A549 (cell line): ENCODE measurements at regions not wholly inside any gene's neighbourhood (a gene's known extent, or its start where the extent isn't known, plus 50 kb on each side); places are given as distances from the start of the nearest gene placed in this dataset.

Source experiments
- ATAC-seq, 2 experiments: fragments of 200-7000 bp in 1 of 2; fragments of >200 bp in 1 of 2; cut with Nextera tagmentation in 1 of 2; cut with Tn5 transposase in 1 of 2; 3 replicates each; pipeline versions ENCODE4 v1.8.0 to v1.9.1; 2018 to 2020; ENCODE audit warnings: mild to moderate bottlenecking in 1 of 2, moderate library complexity in 1 of 2
- CTCF ChIA-PET: fragments of 300-600 bp; sonication (Branson Sonifier 250); formaldehyde crosslinking; extraction: SDS; loops from one replicate; lab custom pipeline; 2021; ENCODE audit warnings: antibody characterized with exemption, inconsistent platforms; lab: Yijun Ruan, JAX
- POLR2A ChIA-PET: fragments of 350-600 bp; formaldehyde crosslinking; extraction: SDS; loops from one replicate; lab custom pipeline; 2021; ENCODE audit warnings: antibody characterized with exemption, inconsistent platforms; lab: Yijun Ruan, JAX
- DNase-seq, 2 experiments: peaks; one replicate each; pipeline versions ENCODE4 v3.0.0 to v3.0.0-alpha.2; 2011 to 2016; ENCODE audit warnings: low read depth in 1 of 2, low spot score in 1 of 2
- FAIRE-seq: peaks from 2 replicates; lab custom pipeline; 2011; peaks lifted over from hg19 to GRCh38; lab: Jason Lieb, UNC
- H3K27ac ChIP-seq, 2 experiments: fragments of >200 bp; sonication (Bioruptor Twin); formaldehyde crosslinking; 3 replicates each; pipeline ENCODE4 v1.5.1; 2016 to 2017
- H3K4me1 ChIP-seq: fragments of >200 bp; sonication (Bioruptor Twin); formaldehyde crosslinking; 3 replicates; pipeline ENCODE4 v1.6.1; 2016
- H3K4me2 ChIP-seq: fragments of >200 bp; sonication (Bioruptor Twin); formaldehyde crosslinking; 3 replicates; pipeline ENCODE4 v1.6.1; 2016
- H3K4me3 ChIP-seq: fragments of >200 bp; sonication (Bioruptor Twin); formaldehyde crosslinking; 3 replicates; pipeline ENCODE4 v1.5.1; 2016
- H3K9me3 ChIP-seq: fragments of >200 bp; sonication (Bioruptor Twin); formaldehyde crosslinking; 3 replicates; pipeline ENCODE4 v1.6.1; 2016
- CBX2 ChIP-seq: fragments of 200-600 bp; sonication (generic); IDR thresholded peaks from 2 replicates; pipeline ENCODE4 v1.6.1; 2016; ENCODE audit warnings: low read depth, mild to moderate bottlenecking, borderline replicate concordance
- CHD4 ChIP-seq: fragments of 200-600 bp; sonication (generic); IDR thresholded peaks from 2 replicates; pipeline ENCODE4 v1.6.1; 2016; ENCODE audit warnings: antibody characterized with exemption, mild to moderate bottlenecking, borderline replicate concordance
- EHF ChIP-seq: fragments of 250-450 bp; sonication (Bioruptor Pico); IDR thresholded peaks from 2 replicates; pipeline ENCODE4 v1.5.0; 2020; ENCODE audit warnings: mild to moderate bottlenecking
- EP300 ChIP-seq, 2 experiments: fragments of >200 bp; sonication (Bioruptor Twin); formaldehyde crosslinking; IDR thresholded peaks; 2 replicates in 1 of 2; 3 replicates in 1 of 2; pipeline ENCODE4 v1.6.1; 2016 to 2017
- ESRRA ChIP-seq: fragments of 150-350 bp; IDR thresholded peaks from 2 replicates; pipeline ENCODE4 v1.6.1; 2014; ENCODE audit warnings: mild to moderate bottlenecking, low read length, borderline replicate concordance
- FOXS1 ChIP-seq: fragments of 250-450 bp; sonication (Bioruptor Pico); IDR thresholded peaks from 2 replicates; pipeline ENCODE4 v1.5.0; 2020; ENCODE audit warnings: mild to moderate bottlenecking, moderate library complexity
- HOXA7 ChIP-seq: fragments of 250-450 bp; sonication (Bioruptor Pico); IDR thresholded peaks from 2 replicates; pipeline ENCODE4 v1.5.0; 2020; ENCODE audit warnings: mild to moderate bottlenecking, moderate library complexity
- KDM5A ChIP-seq: fragments of 200-600 bp; sonication (generic); IDR thresholded peaks from 2 replicates; pipeline ENCODE4 v1.6.1; 2016; ENCODE audit warnings: antibody characterized with exemption, mild to moderate bottlenecking
- MAFK ChIP-seq: fragments of 450-650 bp; IDR thresholded peaks from 2 replicates; pipeline ENCODE4 v1.6.1; 2014; ENCODE audit not compliant: partially characterized antibody
- MAZ ChIP-seq: fragments of 150-350 bp; IDR thresholded peaks from 2 replicates; pipeline ENCODE4 v1.6.1; 2014; ENCODE audit warnings: antibody characterized with exemption, low read depth, low read length, borderline replicate concordance
- MYC ChIP-seq: IDR thresholded peaks from 2 replicates; pipeline ENCODE4 v1.6.1; 2012; ENCODE audit warnings: mild to moderate bottlenecking, inconsistent platforms, low read length, improper control_type of control experiment, borderline replicate concordance
- NPAS2 ChIP-seq: fragments of 250-450 bp; sonication (Bioruptor Pico); IDR thresholded peaks from 2 replicates; pipeline ENCODE4 v1.8.0; 2022; ENCODE audit warnings: mild to moderate bottlenecking, moderate library complexity, borderline replicate concordance
- NR3C1 ChIP-seq: fragments of >200 bp; sonication (Bioruptor Twin); formaldehyde crosslinking; IDR thresholded peaks from 3 replicates; pipeline ENCODE4 v1.6.1; 2017
- RAD21 ChIP-seq, 2 experiments: fragments of >200 bp in 1 of 2; sonication (Bioruptor Twin) in 1 of 2; formaldehyde crosslinking in 1 of 2; IDR thresholded peaks in 1 of 2; conservative IDR thresholded peaks in 1 of 2; 2 replicates in 1 of 2; 3 replicates in 1 of 2; pipeline ENCODE4 v1.6.1; 2012 to 2018; ENCODE audit warnings: inconsistent platforms in 1 of 2
- SMC3 ChIP-seq: fragments of >200 bp; sonication (Bioruptor Twin); formaldehyde crosslinking; IDR thresholded peaks from 3 replicates; pipeline ENCODE4 v1.6.1; 2018; ENCODE audit warnings: inconsistent platforms
- SREBF2 ChIP-seq: fragments of 450-650 bp; IDR thresholded peaks from 2 replicates; pipeline ENCODE4 v1.6.1; 2014; ENCODE audit warnings: mild to moderate bottlenecking, moderate library complexity
- TP53 ChIP-seq: fragments of 250-450 bp; sonication (Bioruptor Pico); IDR thresholded peaks from 2 replicates; pipeline ENCODE4 v1.5.0; 2021; ENCODE audit warnings: mild to moderate bottlenecking, moderate library complexity
- ZFP36 ChIP-seq: fragments of 450-650 bp; IDR thresholded peaks from 2 replicates; pipeline ENCODE4 v1.6.1; 2014; ENCODE audit warnings: borderline replicate concordance; ENCODE audit not compliant: partially characterized antibody
- WGBS: methylation state at CpG from one replicate; pipeline ENCODE4 v1.1.6; 2017; ENCODE audit errors: missing lambda C conversion rate; 5-methylcytosine and 5-hydroxymethylcytosine counted together
- TF ChIP-seq, protein P1 (sequence below): fragments of >200 bp; sonication (Bioruptor Twin); formaldehyde crosslinking; IDR thresholded peaks from 3 replicates; pipeline ENCODE4 v1.5.1; 2016
- TF ChIP-seq, protein P2 (sequence below): IDR thresholded peaks from 2 replicates; pipeline ENCODE4 v1.6.1; 2012
- TF ChIP-seq, protein P3 (sequence below): fragments of 150-350 bp; IDR thresholded peaks from 2 replicates; pipeline ENCODE4 v1.6.1; 2014; ENCODE audit warnings: low read depth, mild to moderate bottlenecking, low read length
- TF ChIP-seq, protein P4 (sequence below): fragments of 450-650 bp; IDR thresholded peaks from 2 replicates; pipeline ENCODE4 v1.6.1; 2014; ENCODE audit warnings: antibody characterized with exemption
- TF ChIP-seq, protein P5 (sequence below): fragments of >200 bp; sonication (Bioruptor Twin); formaldehyde crosslinking; IDR thresholded peaks from 3 replicates; pipeline ENCODE4 v1.6.1; 2016

DNA sequence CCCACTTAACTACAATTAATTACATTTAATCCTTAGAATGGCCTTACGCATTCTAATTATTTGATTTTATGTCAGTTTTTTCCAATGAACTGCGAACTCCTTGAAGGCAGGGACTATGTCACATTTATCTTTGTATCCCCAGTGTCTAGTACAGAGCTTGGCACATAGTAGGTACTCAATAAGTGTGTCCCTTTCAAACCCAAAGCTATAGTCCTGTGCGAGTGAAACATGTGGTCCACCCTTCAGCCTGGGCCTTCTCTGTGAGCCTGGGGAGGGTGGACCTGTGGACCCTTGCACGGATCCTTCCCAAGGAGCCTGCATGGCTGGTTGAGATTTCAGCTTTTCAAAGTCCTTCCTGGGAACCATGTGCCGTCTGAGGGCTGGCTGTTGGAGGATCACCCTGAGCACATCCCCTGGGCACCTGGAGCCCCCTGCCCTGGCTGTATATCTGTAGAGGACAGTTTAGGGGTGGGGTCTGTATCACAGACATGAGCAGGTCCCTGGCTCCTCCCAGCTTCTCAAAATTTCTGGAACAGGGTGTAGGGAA, 103.1 kb downstream of the IER5 start:
- CTCF ChIA-PET, result interaction anchor here (0.8 to 12.0 kb wide), 9 partner anchors 8 to 236 kb away, joined by 3 to 188 read pairs (median 9); no protein-coding TSS in a partner anchor
- no peak overlapping the region for H3K27ac ChIP-seq
- 51% methylated on average over 5 of the region's 5 CpGs for WGBS
- POLR2A ChIA-PET, result no interaction called here
- H3K4me3 ChIP-seq, result no peak overlapping the region
- TF ChIP-seq NPAS2 (CRISPR knock-in tag) (no peak), SMC3 (no peak), HOXA7 (CRISPR knock-in tag) (no peak), MAFK (no peak), CHD4 (no peak), KDM5A (no peak), NR3C1 (no peak), SREBF2 (no peak), ZFP36 (no peak)
- TF ChIP-seq, protein P1, sequence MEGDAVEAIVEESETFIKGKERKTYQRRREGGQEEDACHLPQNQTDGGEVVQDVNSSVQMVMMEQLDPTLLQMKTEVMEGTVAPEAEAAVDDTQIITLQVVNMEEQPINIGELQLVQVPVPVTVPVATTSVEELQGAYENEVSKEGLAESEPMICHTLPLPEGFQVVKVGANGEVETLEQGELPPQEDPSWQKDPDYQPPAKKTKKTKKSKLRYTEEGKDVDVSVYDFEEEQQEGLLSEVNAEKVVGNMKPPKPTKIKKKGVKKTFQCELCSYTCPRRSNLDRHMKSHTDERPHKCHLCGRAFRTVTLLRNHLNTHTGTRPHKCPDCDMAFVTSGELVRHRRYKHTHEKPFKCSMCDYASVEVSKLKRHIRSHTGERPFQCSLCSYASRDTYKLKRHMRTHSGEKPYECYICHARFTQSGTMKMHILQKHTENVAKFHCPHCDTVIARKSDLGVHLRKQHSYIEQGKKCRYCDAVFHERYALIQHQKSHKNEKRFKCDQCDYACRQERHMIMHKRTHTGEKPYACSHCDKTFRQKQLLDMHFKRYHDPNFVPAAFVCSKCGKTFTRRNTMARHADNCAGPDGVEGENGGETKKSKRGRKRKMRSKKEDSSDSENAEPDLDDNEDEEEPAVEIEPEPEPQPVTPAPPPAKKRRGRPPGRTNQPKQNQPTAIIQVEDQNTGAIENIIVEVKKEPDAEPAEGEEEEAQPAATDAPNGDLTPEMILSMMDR, result no peak
- TF ChIP-seq, protein P2, sequence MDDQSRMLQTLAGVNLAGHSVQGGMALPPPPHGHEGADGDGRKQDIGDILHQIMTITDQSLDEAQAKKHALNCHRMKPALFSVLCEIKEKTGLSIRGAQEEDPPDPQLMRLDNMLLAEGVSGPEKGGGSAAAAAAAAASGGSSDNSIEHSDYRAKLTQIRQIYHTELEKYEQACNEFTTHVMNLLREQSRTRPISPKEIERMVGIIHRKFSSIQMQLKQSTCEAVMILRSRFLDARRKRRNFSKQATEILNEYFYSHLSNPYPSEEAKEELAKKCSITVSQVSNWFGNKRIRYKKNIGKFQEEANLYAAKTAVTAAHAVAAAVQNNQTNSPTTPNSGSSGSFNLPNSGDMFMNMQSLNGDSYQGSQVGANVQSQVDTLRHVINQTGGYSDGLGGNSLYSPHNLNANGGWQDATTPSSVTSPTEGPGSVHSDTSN, result no peak
- H3K4me1 ChIP-seq, result no peaks in the 10 kb centered on the region
- H3K4me2 ChIP-seq, result no peak overlapping the region
- no peak for ATAC-seq
- no peaks in the 10 kb centered on the region; the same call in 2 of the 3 replicates for H3K9me3 ChIP-seq
- FAIRE-seq, result no peak
- no peak for DNase-seq

DNA sequence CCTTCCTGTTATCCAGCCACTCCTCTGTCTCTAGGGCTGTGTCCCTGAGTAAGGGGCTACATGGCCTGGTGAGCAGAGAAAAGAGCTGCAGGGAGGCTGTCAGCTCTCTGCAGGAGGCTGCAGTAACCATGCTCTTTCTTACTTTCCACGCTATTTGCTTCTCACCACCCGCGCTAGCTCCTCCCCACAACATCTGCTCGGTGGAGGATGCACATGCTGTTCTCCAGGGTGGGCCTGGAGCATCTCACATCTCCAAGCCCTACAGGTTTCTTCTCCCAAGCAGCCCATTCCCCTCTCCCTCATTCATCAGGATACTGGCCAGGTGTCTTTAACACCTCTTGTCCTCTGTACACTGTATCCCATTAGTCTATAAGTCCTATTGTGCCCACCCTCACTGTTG, 103.8 kb downstream of the IER5 start:
- no peak for ATAC-seq
- Histone ChIP-seq H3K4me1 (no peaks in the 10 kb centered on the region), H3K9me3 (no peaks in the 10 kb centered on the region; the same call in 2 of the 3 replicates)
- 42% methylated on average over 4 of the region's 4 CpGs for WGBS
- no peak for FAIRE-seq
- TF ChIP-seq CBX2, result no peak
- TF ChIP-seq HOXA7 (CRISPR knock-in tag), result no peak
- no peak for TF ChIP-seq SREBF2
- no peak for TF ChIP-seq EHF
- TF ChIP-seq MAFK, result no peak
- TF ChIP-seq, all 56 proteins: peak for 0
- Histone ChIP-seq H3K4me2 (no peak overlapping the region), H3K4me3 (no peak overlapping the region), H3K27ac (no peak overlapping the region)
- CTCF ChIA-PET, result interaction anchor here (3.0 to 12.0 kb wide), 4 partner anchors 10 to 236 kb away, joined by 23 to 188 read pairs (median 58); no protein-coding TSS in a partner anchor
- no peak for DNase-seq
- POLR2A ChIA-PET, result no interaction called here

DNA sequence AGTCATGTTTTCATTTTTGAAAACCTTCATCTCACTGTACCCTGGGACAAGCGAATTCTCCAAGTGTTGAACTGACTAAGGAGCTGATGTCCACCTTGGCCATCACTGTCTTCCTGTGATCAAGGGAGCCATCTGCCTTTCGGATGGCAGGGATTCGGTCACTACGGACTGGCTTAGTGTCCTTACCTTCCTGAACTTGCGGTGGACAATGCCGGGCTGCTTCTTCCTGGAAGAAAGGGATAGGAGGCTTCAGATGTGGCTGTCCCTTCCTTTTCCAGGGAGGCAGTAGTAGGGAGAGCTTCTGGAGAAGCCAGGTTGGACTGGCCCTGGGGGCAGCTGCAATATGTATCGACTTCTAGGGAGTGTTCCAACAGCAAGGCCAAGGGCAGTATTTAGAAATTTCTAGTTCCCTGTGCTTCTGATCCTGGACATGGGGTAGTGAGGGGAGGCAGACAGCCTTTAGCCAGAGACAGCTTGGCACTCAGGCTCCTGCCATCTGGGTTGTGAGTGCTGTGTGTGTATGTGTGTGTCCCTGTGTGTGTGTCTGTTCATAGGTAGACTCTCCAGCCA, 114.6 kb downstream of the IER5 start:
- peaks cover 7% of the 10 kb centered on the region; the same call in 1 of the 3 replicates for H3K9me3 ChIP-seq
- H3K27ac ChIP-seq, result no peak overlapping the region
- no peak for FAIRE-seq
- H3K4me3 ChIP-seq, result no peak overlapping the region
- H3K4me1 ChIP-seq, result no peaks in the 10 kb centered on the region
- no peak; a peak in 1 of 6 replicates for ATAC-seq
- no peak for DNase-seq
- TF ChIP-seq CHD4 (no peak), MYC (no peak), RAD21 (conservative IDR thresholded peaks at IDR 0.05 in 1 of 2, IDR thresholded peaks at IDR 0.05 in 1 of 2) (no peak), MAZ (no peak), FOXS1 (CRISPR knock-in tag) (no peak), ESRRA (no peak), MAFK (no peak), EP300 (IDR thresholded peaks at IDR 0.05) (no peak), EHF (no peak), TP53 (no peak)
- TF ChIP-seq, protein P3, sequence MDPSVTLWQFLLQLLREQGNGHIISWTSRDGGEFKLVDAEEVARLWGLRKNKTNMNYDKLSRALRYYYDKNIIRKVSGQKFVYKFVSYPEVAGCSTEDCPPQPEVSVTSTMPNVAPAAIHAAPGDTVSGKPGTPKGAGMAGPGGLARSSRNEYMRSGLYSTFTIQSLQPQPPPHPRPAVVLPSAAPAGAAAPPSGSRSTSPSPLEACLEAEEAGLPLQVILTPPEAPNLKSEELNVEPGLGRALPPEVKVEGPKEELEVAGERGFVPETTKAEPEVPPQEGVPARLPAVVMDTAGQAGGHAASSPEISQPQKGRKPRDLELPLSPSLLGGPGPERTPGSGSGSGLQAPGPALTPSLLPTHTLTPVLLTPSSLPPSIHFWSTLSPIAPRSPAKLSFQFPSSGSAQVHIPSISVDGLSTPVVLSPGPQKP, result no peak
- TF ChIP-seq, protein P4, sequence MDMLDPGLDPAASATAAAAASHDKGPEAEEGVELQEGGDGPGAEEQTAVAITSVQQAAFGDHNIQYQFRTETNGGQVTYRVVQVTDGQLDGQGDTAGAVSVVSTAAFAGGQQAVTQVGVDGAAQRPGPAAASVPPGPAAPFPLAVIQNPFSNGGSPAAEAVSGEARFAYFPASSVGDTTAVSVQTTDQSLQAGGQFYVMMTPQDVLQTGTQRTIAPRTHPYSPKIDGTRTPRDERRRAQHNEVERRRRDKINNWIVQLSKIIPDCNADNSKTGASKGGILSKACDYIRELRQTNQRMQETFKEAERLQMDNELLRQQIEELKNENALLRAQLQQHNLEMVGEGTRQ, result no peak
- TF ChIP-seq, protein P5, sequence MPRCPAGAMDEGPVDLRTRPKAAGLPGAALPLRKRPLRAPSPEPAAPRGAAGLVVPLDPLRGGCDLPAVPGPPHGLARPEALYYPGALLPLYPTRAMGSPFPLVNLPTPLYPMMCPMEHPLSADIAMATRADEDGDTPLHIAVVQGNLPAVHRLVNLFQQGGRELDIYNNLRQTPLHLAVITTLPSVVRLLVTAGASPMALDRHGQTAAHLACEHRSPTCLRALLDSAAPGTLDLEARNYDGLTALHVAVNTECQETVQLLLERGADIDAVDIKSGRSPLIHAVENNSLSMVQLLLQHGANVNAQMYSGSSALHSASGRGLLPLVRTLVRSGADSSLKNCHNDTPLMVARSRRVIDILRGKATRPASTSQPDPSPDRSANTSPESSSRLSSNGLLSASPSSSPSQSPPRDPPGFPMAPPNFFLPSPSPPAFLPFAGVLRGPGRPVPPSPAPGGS, result no peak
- POLR2A ChIA-PET, result no interaction called here
- CTCF ChIA-PET, result interaction anchor here (0.5 to 3.9 kb wide), 3 partner anchors 12 to 222 kb away, joined by 5 to 23 read pairs (median 5); no protein-coding TSS in a partner anchor
- H3K4me2 ChIP-seq, result no peak overlapping the region
- WGBS, result 42% methylated on average over 7 of the region's 7 CpGs
